GM21619 (cell line): ENCODE measurements at regions not wholly inside any gene's neighbourhood (a gene's known extent, or its start where the extent isn't known, plus 50 kb on each side); places are given as distances from the start of the nearest gene placed in this dataset.

Experiments
- ATAC-seq: cut with Tn5 transposase; IDR thresholded peaks from one replicate; pipeline ENCODE4 v1.9.1; 2021; ENCODE audit not compliant: unreplicated experiment

DNA sequence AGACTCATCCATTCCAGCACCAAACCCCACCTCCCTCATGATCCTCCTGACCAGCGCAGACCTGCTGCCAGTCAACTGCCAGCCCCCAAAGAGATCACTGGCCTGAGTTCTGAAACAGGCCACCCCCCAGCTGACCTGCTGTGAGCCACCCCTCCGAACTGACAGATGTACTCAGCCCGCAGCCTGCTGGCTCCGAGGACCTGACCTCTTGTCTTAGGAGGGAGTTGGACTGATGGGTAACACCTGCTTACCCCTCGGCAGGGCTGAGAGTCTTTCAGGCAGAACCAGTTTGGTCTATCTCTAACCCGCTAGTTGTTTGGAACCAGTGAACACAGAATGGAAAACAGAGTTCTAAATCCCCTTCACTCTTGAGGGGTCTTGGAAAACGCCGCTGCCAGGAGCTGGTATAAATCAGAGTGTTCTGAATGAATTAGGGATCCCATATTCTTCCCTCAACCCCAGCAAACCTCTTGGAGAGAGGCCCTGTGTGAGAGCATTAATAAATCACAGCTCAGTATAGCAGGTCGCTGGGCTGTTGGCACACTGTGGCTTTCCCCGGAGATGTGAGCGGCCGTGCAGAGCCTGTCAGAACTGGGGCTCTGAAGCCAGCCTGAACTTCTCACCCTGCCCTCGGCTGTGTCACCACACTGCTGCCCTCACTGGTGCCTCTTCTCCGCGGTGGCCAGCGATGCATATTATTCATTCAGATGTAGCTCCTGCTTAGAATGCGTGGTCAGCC is 165.1 kb upstream of the NCAM1 start:
- no peak for ATAC-seq

DNA sequence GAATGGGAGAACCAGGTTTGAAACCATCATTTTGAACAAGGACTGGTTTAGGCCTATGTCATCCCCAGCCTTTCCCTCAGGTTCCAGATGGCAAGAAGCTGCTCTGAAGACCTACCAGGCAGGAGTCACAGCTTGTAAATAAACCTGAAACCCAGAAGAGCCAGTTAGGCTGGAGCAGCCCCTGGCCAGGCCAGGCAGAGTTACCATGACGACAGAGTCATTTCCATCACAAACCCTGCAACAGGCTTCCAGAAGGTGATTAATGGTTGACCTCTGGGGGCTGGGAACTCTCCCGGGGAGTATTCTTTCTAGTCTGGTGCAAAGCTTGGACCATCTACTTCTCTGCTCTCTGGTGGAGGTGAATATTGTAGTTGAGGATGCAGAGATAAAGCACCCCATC is 164.1 kb upstream of the NCAM1 start:
- ATAC-seq = no peak

DNA sequence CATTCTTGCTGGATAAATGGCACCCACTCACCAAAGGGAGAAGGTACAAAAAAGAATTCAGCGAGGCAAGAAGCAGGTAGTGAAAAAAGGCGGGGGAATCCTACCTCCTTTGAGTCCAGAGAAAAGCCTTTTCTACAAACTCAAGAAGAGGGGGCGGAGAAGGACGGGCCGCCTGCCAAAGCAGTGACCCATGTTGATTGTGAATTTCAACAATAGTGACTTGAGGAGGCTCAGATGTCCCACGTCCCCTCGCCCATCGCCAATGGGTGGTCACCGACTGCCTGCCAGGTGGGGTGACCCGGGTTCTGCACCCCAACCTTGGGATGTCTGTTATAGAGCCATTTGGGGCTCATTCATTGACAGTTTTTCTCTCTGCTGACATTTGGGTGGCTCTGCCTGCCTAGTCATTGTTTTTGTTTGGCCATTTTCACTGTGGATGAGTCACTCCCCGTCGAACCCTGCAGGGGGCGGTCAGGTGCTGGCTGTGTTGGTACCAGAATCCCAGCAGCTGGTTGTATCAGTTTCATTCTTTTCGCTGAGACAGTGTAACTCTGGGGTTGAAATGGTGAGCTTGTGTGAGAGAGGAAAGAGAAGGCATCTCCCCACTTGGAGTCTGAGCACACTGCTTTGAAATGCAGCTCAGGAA is 163.4 kb upstream of the NCAM1 start:
- no peak for ATAC-seq

DNA sequence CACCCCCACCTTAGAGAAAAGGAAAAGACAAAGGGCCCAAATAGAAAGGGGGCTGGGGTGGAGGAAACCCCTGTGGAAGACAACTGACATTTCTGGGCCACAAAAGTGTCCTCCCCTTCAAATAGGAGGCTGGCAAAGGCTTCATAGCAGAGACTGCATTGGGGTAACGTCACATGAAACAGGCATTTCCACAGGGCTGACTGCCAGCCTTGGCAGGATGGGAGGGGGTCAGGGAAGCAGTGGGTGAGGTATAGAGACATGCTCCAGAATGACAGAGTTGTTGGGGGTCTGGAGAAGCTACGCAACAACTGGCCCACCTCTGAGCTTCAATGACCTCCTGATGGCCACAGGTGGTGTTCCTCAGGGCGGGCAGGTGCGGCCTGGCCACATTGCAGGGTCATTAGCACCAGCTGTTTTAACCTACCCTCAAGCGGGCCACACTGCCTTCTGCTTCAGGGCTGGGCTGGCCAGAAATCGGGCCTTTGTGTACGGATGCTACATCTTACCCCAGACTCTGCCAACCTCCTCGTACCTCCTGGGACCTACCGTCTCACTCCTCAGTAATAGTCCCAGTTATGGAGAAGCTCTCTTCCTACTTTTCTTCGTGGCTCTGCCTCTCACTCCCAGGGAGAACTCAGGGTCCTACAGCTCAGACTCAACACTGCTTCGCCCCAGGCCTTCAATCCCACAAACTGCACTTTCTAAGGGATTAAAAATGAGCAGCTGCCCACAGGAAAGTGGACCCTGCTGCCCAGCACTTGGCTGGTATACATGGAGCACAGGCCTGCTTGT is 160.0 kb upstream of the NCAM1 start:
- no peak for ATAC-seq

DNA sequence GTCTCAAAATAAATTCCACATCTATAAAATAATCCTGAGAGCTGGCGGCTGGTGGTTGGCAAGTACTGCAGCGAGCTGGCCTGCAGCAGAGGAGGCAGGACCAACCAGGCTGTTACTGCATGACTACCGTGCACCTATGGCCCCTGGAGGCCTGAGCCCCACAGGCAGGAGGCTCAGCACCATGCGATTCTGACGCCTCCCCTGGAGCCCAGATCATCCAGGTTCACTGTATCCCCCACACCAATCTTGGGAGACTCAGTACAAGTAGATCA is 159.5 kb upstream of the NCAM1 start:
- no peak for ATAC-seq

DNA sequence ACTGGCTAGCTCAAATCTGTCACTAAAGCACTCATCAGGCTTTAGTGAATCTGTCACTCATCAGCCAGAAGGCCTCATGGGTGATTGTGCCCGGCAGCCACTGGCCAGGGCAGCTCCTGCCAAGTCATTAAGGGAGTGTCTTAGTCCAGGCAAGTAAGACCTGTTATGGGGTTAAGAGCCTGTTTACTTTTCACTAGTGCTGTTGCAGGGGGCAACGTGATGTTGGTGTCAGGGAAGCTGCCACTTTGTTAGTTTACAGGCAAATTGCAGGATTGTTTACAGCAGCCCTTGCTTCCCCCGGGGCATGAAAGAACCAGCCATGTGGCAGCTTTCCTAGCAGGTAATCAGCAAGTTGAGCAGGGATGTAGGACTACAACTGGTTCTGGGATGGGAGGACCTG is 155.6 kb upstream of the NCAM1 start:
- ATAC-seq = no peak

DNA sequence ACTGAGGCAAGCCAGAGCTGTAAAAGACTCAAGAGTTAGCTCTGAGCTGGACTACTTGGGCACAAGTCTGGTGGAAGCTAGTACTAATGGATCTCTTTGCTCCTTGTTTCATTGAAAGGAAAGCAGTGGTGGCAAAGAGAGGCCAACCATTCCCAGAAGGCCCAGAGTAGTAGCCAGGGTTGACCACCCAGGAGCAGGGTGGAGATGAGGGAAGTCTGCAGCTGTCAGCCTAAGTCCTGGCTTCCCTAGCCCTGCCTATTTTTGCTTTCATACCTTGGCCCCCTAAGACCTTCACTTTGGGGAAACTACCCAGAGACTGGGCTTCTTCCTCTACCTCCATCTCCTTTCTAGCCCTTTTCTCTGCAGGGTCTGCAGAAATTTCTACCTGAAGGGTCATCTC is 155.0 kb upstream of the NCAM1 start:
- no peak for ATAC-seq

DNA sequence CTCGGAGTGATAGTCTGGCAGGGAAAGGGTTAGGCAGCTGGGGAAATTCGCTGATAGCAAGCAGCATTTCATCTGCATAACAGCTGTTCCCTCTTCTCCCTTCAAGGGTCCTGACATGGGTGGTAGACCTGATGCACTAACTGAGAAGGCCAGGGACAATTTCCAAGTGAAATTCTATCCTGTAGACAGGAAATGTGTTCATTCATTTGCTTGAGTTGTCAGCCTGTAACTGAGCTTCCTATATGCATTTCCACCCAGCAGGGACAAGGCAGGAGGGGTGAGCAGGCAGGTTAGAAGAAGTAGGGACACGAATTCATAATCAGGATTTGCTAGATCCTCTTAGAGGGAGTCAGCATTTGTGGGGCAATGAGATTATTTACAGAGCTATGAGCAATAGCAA is 154.3 kb upstream of the NCAM1 start:
- ATAC-seq = no peak

DNA sequence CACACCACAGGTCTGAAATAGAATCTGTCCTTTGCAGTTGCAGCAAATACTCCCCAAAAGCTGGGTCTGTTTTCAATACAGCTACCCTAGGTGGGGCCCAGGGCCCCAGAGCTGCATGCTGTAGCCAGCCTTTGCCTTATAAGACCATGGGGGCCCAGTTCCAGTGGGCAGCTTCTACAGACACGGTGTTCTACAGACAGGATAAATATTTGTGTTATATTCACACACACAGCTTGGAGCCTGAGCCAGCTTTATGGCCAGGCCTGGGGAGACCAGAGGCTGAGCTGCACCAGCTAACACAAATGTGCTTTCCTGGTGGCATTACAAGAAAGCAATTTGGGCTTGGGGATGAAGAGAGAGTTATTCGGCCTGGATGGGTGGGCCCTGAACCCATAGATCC is 151.8 kb upstream of the NCAM1 start:
- no peak for ATAC-seq

DNA sequence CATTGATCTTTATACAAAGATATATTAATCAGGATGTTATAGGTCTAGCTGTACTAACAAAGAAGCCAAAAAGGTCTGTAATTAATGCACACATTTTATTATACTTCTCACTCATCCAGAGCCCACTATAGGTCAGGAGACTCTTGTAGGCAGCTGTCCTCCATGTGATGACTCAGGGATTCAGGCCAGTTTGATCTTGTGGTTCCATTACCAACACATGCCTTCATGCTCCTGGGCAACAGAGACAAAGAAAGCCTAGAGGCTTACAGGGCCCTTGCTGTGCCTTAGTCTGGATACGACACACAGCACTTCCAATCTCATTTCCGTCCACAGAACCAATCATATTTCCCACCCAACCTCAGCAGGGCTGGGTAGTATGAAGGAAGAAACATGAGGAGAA is 150.3 kb upstream of the NCAM1 start:
- ATAC-seq = no peak

DNA sequence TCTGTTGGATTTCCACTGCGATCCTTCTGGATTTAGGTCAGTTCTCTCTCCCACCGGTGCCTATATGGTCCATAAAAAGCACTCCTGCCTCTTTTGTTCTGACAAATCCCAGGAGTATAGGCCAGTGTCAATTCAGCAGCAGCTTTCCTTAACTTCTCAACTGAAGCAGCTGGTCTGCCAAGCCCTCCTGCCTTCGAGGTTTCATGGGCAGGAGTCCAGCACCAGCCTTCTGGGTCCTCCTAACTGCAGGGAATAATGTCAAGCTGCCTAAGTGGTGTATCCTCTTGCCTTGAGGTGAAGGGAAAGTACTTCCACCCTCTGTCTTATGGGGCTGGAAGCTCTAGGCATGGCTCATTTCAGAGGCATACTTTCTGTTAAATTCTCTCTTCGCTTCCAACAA is 149.4 kb upstream of the NCAM1 start:
- no peak for ATAC-seq

DNA sequence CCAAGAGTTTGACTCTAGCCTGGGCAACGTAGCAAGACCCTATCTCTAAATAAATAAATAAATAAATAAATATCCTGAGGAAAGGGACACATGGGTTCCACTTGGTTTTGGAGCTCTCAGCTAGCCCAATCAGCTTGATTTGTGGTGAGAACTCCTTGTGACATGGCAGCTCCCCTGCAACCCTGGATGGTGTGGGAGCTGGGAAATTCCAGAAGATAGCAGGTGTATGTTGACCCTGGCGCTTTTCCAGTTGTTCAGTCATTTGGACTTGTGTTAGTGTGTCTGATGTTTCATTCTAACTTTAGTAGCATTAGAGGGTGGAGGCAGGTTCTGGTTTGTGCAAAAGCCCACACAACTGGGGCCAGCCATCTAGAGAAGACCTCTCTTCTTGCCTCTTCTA is 148.5 kb upstream of the NCAM1 start:
- ATAC-seq = no peak

DNA sequence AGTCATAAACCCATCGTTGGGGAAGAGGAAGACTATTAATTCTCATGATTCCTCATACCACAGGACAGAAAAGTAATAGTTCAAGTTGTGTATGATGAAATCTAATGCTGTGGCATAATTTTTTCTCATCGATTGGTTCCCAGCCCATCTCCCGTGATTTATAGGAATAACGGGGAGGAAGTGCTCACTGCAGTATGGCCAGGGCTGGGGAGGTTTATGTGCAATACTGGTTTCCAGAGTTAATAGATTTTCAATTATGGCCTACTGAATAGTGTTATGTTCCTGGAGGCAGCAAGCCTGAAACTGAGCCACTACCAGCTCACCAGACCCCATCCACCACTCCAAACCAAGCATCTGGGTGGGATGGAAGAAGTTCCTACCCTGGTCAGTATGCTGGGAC is 147.1 kb upstream of the NCAM1 start:
- ATAC-seq = no peak

DNA sequence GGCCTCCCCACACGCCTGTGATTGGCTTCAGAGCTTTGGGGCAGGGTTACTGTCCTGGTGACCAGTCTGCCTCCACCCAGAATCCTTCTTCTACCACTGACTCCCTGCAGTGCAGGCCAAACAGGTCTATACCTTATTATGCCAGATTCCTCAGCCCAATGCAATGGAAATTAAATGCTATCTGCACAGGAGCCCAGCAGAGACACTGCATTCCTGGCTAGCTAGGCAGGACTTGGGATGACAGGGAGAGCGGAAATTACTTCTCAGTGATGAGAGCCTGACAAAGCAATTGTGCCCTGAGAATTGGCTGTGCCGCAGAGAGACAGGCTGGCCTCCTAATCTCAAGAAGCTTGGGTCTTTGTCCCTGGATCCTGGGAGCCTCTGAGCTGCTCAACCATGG is 143.8 kb upstream of the NCAM1 start:
- ATAC-seq = no peak

DNA sequence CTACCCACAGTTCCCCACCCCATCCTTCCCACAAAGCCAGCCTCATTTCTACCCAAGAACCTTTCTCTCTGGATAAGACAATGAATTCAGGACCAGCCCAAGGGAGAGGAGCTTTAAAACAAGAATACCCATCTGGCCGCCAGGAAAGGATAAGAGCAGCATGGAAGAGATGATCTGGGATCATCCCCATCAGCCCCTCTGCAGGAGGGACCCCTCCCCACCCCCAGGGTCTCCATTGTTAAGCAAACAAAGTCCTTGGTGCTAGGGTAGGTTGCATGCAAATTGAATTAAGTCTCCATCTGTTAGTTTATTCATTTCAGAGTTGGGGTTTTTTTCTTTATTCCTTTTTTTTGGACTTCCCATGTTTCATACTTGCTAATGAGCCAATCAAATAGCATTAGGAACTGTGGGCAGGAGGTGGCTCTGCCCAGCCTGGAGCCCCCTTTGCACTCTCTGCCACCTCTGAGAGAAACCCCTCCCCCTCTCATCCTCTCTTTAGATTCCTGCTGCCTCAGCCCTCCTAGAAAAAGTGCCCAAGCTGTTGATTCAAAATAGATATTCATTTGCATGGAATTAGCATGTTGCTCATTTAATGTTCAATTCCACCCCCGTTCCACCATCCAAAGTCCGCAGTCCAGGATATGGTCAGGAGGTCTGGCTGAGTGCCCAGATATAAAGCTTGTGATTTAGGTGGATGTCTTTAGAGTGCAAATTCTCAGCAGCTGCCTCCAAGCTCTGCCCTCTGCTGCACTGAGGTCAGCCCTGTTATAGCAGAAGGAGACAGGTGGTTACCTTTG is 138.5 kb upstream of the NCAM1 start:
- no peak for ATAC-seq

DNA sequence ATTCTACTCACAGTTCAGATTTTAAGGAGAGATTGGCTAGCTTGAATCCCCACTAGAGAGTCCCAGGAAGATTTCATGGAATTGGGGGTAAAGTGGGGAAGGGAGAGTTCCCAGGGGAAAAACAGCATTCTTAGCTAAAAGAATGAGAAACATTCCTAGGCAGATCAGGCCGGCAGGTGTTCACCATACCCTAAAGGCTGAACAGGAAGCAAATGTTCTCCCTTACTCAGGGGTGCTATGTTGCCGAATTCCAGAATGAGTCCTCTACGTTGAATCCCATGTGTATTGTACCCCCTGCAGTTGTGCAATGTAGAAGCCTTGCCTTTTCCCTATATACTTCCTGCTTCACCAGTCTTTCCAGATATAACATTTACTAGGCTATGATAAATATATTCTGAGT is 135.2 kb upstream of the NCAM1 start:
- no peak for ATAC-seq

DNA sequence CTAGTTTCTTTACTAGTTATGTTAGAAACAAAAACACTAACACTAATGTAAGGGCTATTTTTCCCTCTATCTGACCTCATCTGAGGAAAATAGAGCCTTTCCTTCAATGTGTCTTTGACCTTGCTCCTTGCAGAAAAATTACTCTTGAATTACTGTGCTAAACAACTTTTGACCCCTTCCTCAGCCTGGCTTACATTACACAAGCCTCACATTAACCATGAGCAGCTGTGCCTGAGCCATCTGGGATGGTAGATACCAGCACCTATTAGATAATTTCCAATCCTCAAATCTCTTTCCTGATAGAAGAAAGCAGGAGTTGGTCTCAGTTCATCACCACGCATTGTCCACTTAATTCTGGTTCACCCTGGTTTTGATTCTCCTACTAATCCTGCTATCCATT is 134.4 kb upstream of the NCAM1 start:
- no peak for ATAC-seq

DNA sequence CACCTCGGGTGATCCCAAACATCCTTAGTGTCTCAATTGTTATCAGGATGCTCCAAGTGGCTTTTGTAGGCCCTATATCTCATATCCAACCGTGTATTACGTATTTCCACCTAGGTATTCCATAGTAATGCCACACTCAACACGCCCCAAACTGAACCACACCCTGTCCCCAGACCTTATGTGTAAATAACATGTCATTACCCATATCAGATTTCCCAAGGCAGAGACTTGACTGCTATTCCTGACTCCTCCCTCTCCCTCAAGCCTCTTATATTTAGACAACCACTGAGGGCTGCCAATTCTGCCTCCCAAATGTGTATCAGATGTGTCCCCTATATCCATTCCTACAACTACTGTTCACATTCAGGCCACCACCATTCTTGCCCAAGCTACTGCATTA is 132.8 kb upstream of the NCAM1 start:
- no peak for ATAC-seq

DNA sequence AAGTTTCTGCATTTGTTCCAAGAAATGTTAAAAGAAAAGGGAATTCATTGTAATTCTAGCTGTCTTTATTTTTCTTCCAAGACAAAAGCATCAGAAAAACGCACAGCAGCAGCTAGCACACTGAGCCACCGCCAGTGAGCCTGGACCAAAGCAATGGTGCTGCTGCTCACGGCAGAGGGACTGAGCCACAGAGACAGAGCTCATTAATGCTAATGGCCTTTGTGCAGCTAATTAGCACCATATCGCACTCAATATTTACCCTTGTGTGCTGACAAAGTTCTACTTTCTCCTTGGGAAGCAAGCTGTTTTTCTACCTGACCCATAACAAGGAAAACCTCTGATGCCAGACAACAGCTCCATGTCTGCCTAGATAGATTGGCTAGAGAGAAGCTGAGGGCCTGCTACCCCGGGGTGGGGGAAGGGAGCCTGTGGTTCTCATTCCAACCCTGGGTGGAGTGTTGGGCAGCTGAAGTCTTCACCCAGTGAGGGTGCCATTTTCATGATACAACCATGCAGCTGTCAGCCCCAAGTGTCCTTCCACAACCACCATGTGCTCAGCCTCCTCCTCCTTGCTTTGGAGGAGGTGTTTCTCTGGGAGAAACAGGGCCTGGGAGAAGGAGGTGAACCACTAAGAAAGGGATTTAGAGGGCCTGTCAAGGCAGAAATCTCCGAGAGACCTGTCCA is 131.1 kb upstream of the NCAM1 start:
- no peak for ATAC-seq

DNA sequence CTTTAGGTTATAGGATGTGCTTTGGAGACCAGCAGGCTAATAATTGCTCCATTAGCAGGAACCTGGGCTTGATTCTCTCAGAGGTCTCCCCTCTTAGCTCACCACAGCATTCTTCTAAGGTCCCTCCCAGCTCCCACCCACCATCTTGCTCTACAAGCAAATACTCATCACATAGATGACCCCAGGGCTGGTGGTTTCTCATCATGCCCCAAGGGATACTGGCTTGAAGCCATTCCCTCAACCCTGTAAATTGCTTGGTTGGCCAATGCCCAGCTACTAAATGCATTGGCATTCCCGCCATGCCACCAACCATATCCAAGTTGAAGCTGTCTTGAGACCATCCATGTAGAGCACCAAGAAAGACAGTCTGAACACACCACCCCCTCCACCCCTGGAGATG is 130.2 kb upstream of the NCAM1 start:
- no peak for ATAC-seq
